AG09309 (cell line): ENCODE measurements at regions not wholly inside any gene's neighbourhood (a gene's known extent, or its start where the extent isn't known, plus 50 kb on each side); places are given as distances from the start of the nearest gene placed in this dataset.

ENCODE experiments used
- DNase-seq: peaks from one replicate; pipeline ENCODE4 v3.0.0-alpha.2; 2010; ENCODE audit warnings: low read depth
- H3K4me3 ChIP-seq: 2 replicates; pipeline ENCODE4 v1.5.1; 2011; ENCODE audit warnings: mild to moderate bottlenecking, low read depth, low read length, moderate library complexity; ENCODE audit not compliant: control insufficient read depth
- CTCF ChIP-seq: IDR thresholded peaks from 2 replicates; pipeline ENCODE4 v1.5.1; 2011; ENCODE audit warnings: mild to moderate bottlenecking, low read depth, low read length, inconsistent platforms; ENCODE audit not compliant: insufficient read depth, control insufficient read depth; ENCODE audit errors: missing control alignments

- no peak for DNase-seq
- no peak overlapping the region for H3K4me3 ChIP-seq
- no peak for TF ChIP-seq CTCF
Measured at GRCh38 chr6:5898563-5898962, 108.2 kb downstream of the NRN1 start.

- no peak overlapping the region for H3K4me3 ChIP-seq
- no peak for TF ChIP-seq CTCF
- no peak for DNase-seq
Measured at GRCh38 chr6:5898102-5898501, 108.6 kb downstream of the NRN1 start.

- TF ChIP-seq CTCF = no peak
- no peak for DNase-seq
- H3K4me3 ChIP-seq = no peak overlapping the region
Measured at GRCh38 chr6:5896476-5897200, 110.1 kb downstream of the NRN1 start.

GRCh38 chr6:5894357-5894756 is 112.4 kb downstream of the NRN1 start:
- no peak for DNase-seq
- TF ChIP-seq CTCF = no peak
- no peak overlapping the region for H3K4me3 ChIP-seq

- H3K4me3 ChIP-seq = no peak overlapping the region
- TF ChIP-seq CTCF = no peak
Measured at GRCh38 chr6:5893295-5893694, 113.4 kb downstream of the NRN1 start.

GRCh38 chr6:5892669-5893068 is 114.1 kb downstream of the NRN1 start:
- no peak for DNase-seq
- no peak overlapping the region for H3K4me3 ChIP-seq
- no peak for TF ChIP-seq CTCF

More at GRCh38 chr6:5893295-5893694, 113.4 kb downstream of the NRN1 start:
- DNase-seq = no peak
